HG02884 (cell line): ENCODE measurements at regions not wholly inside any gene's neighbourhood (a gene's known extent, or its start where the extent isn't known, plus 50 kb on each side); places are given as distances from the start of the nearest gene placed in this dataset.
"Not testable (repeated sequence)": the region's sequence is repeated elsewhere in the genome, so short reads cannot be mapped to it uniquely, and the experiment has no call there.

Source experiments
- ATAC-seq: cut with Tn5 transposase; IDR thresholded peaks from one replicate; pipeline ENCODE4 v1.9.1; 2021; ENCODE audit warnings: mild to moderate bottlenecking, moderate library complexity; ENCODE audit not compliant: unreplicated experiment

DNA sequence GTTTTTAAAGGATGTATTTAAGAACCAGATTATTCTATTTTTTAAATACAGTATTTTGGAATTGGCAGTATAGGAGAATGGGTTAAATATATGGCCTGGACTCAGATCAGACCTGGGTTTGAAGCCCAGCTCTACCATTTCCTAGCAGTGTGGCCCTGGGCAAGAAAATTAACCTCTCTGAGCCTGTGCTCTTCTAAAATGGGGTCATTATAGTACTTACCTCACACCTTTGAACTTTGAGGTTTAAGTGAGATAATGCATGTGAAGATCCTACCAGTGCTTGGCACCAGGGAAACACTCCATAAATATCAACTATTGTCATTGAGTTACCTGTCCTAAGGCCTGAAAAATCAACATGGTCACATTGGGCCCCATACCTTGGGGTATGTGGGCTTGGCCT, 93.4 kb upstream of the WSB1 start:
- ATAC-seq = no peak

DNA sequence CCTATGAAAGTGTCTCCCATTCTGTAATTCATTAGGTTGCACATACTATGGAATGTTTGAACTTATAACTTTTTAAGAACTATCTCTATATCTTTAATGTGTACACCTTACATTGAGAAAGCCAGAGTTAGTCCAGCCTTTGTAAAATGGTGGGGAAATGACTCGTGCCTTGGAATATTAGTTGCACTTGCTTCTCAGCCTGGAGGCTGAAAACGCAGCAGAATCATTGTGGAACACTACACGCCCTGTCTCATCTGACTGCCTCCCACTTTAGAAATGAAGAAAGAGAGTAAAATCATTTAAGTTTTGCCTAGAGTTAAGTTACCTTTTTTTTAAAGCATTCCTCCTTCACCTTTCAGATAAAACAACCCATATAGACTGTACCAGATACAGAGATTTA, 90.7 kb upstream of the WSB1 start:
- ATAC-seq = no peak

DNA sequence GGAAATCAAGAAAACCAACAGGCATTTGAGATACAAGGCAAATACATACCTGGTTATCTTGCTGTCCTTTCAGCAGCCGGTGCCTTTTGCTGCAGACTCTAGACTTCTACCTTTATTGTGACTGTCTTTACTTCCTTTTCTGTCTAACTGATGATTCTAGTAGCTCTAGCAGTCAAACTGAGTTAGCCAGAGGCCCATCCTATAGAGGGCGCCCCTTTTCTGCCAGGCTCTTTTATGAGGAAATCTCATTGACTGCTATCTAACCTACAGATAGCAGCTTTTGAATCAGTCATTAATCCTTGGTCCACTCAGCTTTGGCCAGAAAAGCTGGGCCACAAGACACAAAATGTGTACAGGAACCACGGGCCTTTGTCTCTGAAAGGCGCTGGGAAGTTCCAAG, 87.5 kb upstream of the WSB1 start:
- no peak for ATAC-seq

DNA sequence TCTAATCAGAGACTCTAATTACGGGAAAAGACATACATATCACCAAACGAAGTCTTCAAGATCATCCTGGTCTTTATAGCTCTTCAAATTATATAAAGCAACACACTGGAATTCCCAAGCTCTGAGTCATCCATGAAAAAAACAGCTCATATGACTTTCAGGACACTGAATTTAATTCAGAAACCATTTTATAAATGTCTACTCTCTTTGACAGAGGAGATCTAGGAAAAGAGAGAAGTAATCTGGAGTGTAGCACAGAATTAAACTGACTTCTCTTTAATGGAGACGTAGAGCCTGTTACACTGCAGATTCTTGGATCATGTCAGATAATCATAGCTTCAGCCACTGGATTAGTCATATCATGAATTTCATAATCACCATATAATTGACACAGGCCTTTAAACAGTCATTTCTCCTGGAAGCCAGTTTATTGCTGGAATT, 86.8 kb upstream of the WSB1 start:
- no peak for ATAC-seq

DNA sequence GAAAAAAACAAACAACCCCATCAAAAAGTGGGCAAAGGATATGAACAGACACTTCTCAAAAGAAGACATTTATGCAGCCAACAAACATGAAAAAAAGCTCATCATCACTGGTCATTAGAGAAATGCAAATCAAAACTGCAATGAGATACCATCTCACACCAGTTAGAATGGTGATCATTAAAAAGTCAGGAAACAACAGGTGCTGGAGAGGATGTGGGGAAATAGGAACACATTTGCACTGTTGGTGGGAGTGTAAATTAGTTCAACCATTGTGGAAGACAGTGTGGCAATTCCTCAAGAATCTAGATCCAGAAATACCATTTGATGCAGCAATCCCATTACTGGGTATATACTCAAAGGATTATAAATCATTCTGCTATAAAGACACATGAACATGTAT, 85.5 kb upstream of the WSB1 start:
- not testable (repeated sequence) for ATAC-seq

DNA sequence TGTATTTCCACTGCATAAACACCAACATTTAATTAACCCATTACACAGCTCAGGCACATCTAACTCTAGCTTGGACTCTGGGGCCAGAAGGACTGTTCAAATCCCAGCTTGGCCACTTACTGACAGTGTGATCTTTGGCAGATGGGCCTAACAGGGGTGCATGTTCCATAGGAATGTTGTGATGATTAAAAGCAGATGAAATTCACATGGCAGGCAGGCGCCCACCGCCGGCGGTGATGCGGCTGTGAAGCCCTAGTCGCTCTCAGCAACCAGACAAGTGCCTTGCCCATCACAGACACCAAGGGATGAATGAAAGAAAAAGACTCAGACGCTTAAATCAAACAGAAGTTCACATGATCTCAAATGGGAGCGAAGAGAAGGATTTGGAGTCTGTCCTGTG, 84.6 kb upstream of the WSB1 start:
- ATAC-seq = no peak

DNA sequence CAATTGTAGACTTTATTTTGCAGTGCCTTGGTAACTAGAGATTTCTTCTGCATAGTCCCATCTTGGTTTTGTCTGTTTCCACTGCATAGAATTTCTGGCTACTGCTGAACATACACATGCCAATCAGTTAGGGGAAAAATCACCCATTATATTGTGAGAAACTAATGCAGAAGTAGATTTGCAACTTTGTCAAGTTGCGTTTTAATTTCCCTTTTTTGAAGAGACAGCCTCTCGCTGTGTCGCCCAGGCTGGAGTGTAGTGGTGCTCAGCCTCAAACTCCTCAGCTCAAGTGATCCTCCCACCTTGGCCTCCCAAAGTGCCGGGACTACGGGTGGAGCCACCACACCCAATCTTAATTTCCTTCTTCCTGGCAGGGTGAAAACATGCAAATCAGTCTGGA, 83.1 kb upstream of the WSB1 start:
- not testable (repeated sequence) for ATAC-seq

DNA sequence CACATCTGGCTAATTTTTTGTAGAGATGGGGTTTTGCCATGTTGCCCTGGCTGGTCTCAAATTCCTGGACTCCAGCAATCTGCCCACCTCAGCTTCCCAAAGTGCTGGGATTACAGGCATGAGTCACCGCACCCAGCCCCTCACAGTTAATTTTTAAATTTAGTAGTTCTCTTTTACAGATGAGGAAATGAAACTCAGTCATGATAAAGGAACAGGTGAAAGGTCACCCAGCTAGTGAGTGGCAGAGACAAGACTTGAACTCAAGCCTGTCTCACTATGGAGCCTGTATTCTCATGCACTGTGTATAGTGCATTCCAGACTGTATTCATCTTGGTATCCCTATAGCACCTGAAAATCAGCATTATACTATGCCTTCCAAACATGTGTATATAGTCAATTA, 77.1 kb upstream of the WSB1 start:
- ATAC-seq = no peak

DNA sequence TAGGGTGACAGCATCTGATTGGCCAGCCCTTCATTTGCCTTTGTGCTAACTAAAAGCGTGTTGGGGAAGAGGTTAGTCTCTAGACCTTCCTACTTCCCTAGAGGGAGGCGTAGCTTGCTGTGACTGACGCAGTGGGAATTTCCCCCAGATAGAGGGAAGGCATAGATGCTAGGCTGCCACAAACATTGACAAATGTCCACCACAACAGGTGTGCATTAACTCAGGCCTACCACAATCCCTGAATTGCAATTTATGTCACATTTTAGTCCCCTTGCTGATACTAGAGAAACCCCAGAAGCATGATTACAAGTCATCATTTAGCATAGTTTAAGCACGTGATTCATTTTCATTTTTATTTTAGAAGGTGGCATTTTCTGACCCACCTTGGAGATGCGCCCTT, 76.3 kb upstream of the WSB1 start:
- peak; percentile 72 for ATAC-seq

DNA sequence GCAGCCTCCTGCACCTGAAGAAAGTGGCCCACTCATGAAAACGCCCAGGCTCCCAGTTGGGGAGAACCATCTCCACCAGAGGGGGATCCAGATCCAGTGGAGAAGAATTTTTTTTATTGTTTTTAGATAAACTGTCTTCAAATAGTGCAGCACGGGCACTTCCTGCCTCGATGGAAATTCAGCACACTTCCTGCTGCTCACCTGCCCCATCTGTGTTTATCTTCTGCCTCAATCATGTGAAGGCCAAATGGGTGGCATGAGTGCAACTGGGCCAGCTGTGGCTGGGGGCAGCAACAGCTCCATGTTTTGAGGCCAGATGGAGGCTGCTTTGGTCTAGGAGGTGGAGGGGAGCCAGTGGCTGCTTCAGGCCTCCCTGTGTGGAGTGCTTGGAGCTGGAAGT, 75.9 kb upstream of the WSB1 start:
- ATAC-seq = no peak

DNA sequence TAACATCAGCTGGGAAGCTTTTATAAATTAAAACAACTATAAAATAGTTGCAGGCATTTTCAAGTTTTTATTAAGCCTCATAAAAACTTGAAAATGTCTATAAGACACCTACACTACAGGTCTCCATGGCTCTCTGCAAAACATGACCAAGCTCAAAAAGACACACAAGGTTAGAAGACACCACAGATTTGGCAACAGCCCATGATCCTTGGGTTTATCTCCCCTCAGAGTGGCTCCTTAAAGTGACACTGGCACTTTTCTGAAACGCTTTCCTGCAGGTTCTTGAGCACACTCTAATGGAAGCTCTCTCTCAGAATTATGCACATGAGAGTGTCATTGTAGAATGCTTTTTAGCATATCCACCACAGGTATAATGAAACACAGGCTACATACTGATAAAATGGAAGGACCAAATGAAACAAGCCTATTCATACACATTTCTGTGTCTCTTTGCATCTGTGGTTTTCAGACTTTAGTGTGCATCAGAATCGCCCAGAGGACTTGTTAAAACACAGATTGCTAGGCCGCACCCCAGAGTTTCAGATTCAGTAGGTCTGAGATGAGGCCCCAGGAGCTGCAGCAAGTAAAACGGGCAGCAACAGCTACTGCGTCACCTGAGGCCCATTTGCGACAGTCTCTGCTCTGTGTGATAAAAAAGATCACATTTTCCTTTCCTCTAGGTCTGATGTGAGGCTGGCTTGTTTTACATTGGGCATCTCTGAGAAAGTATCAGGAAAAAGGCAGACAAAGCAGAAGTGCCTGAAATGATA, 75.0 kb upstream of the WSB1 start:
- peak; percentile 74 for ATAC-seq

DNA sequence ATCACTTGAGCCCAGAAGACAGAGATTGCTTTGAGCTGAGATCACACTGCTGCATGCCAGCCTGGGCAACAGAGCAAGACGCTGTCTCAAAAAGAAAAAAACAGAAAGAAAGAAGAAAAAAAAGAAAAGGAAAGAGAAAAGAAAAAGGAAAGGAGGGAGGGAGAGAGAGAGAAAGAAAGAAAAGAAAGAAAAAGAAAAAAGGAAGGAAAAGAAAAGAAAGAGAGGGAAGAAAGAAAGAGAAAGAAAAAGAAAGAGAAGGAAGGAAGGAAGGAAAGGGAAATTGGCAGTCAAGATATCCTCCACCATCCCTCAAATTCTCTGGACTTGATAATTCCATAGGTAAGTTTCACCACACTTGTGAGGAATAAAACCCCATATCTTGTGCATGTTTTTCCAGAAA, 71.4 kb upstream of the WSB1 start:
- ATAC-seq = no peak

DNA sequence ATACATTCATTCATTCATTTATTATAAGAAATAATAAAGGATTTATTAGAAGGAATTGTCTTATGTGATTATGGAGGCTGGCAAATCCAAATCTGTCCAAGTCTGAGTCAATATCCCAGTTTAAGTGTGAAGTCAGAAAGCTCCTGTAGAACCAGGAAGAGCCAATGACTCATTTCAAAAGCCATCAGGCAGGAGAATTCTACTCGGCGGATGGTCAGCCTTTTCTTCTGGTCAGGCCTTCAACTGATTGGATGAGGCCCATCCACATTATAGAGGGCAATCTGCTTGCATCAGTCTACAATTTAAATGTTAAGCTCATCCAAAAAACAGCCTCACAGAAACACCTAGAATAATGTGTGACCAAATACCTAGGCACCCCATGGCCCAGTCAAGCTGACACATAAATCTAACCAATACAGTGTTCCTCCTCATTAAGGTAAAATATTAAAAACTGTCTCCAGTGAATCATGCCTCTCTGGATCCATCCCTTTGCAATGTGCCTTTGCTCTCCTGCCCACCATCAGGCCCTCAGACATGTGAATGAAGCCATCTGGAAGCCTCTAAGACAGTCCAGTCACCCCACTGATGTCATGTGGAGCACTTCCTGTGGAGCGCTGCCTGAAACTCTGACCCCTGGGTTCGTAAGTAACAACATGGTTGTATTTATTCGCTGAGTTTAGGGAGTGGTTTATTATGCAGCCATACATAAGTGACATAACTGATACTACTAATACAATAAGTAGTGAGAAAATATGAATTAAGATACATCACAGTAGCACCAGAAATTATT, 69.2 kb upstream of the WSB1 start:
- ATAC-seq = no peak

DNA sequence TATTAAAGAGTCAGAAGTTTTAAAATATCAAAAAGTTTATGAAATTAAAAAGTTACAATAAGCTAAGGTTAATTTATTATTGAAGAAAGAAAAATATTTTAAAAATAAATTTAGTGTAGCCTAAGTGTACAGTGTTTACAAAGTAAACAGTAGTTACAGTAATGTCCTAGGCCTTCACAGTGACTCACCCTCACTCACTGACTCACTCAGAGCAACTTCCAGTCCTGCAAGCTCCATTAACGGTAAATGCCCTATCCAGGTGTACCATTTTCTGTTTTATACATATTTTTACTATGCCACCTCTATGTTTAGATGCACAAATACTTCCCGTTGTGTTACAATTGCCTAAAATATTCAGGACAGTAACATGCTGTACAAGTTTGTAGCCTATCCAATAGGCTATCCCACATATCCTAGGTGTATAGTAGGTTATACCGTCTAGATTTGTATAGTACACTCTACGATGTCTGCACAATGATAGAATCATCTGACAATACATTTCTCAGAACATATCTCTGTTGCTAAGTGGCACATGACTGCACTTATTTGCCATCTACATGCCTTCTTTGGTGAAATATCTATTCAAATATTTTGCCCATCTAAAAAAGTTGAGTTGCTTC, 67.2 kb upstream of the WSB1 start:
- ATAC-seq = no peak

DNA sequence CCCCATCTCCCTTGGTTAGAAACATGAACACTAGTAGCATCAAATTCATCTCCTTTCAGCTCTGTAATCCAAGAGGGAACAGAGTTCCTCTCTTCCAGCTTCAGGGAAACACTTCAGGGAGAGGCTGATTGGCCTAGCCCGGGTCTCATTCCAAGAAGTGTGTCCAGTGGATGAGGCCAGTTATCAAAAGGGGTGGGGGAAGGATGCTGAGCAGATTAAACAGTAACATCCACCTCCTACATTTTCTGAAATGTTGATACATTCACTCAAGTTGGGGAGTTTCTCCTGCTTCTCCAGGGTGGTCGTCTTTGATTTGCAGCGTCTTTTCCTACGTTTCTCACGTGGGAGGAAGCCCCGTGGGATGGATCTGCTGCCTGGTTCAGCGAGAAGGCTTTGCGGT, 62.9 kb upstream of the WSB1 start:
- no peak for ATAC-seq

DNA sequence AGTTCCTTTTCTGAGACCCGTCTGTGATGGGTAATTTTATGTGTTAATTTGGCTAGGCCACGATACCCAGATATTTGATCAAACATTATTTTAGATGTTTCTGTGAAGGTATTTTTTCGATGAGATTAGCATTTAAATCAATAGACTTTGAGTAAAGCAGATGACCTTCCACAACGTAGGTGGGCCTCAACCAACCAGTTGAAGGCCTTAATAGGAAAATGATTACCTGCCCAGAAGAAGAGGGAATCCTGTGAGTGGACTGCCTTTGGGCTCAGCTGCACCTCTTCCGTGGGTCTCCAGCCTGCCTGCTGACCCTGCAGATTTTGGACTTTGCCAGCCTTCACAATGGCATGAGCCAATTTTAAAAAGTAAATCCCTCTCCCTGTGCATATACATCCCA, 61.6 kb upstream of the WSB1 start:
- no peak for ATAC-seq

DNA sequence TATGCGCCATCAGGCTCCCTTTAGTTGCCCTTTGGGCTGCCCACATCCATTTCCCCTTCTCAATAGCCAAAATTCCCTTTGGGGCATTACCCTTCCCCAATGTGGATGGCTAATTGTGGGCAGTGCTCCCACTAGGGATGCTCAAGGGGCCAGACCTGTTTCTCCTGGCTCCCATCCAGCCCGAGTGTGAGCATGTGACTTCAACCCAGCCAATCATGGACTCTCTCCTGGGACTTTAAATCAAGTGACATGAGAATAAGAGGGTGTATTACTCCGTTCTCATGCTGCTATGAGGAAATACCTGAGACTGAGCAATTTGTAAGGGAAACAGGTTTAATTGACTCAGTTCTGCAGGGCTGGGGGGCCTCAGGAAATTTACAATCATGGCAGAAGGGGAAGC, 60.9 kb upstream of the WSB1 start:
- no peak for ATAC-seq

DNA sequence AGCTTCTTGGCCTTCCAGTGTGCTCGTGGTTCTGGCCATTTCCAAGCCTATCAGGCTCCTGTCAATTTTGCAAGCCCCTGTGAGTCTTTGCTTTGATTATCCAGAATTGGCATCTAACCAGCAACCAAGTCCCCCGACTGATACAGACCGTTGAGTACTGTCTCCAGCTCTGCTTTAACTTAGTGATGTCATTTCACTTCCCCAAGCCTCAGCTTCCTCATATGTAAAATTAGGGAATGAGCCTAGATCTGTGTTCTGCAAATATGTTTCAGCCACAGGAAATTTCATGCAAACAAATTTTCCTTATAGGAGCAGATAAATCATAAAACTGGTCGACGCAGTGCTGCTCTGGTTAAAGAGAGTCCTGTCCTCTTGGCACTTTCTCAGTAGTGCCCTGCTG, 60.1 kb upstream of the WSB1 start:
- ATAC-seq = no peak

DNA sequence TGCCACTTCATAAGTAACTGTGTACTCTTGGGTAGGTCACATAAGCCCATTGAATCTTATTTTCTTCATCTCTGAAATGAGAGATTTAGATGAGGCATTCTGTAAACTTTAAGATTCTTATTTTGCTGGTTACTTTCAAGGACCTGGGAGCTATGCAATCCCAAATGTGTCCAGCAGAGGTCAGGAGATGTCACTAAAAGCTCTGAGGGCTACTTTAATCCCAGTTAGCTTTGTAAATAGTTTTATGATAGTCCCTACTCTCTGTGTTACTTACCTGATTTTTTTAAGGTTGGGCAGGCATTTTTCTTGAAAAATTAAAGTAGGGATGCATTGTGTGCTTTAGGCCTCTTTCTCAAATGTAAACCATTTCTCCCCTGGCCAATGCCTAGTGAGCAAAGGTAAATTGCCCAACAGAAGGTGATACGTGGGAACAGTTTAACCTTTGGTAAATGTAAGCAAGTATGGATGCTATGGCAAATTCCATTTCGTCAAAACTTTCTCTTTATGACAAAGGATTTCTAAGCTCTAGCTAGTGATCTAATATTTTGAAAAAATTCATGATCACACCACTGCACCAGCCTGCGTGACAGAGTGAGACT, 57.1 kb upstream of the WSB1 start:
- no peak for ATAC-seq

DNA sequence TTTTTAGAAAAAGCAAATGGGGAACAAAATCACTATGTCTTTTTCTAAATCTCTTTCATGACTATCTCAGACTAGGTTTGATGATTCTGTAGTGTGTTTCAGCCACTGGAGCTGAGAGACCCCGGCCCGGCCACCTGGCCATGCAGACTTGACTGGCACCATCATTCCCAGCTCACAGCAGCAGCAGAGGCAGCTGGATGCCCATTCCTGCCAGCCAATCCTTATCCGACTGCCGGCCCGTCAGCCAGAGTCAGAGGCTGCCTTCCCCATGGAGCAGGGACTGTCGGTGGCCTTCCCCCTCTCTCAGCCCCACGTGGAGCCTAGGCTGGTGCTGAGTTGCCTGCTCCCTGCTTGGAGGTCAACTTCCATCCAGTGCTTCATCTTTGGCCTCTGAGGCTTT, 56.0 kb upstream of the WSB1 start:
- no peak for ATAC-seq

DNA sequence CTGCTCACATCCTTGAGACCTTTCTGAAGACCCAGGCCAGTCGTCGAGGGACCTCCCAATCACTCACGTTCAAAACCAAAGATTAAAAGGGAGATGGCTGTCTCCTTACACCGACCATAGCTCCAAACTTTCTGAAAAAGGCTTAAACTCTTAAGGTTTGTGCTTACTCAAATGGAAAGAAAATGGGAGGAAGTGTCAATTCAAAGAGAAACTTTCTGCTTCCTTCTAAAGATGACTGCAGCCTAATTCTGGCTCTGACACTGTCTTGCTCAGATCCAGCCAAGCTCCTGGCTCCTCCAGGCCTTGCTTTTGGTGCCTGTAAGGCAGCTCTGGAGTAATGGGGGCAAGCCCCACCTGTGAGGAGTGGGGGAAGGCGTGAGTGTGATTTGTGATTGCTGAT, 54.9 kb upstream of the WSB1 start:
- peak; percentile 63 for ATAC-seq

DNA sequence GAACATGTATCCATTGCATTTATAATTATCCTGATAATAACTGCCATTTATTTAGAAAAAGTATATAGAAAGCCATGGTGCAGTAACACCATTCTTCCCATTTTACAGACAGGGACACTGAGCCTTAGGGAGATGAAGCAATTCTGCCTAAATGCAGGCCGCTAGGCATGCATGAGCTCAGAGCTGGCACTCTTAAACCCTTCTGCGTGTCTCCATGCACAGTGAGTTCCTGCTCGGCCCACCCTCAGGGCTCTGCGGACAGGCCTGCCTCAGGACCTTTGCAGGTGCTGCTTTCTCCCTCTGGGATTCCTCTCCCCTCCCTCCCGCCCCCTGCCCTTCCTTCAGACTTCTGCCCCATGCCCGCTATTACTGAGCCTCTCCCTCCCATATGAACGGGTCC, 54.3 kb upstream of the WSB1 start:
- ATAC-seq = no peak
